ENCODE measurements at regions not wholly inside any gene's neighbourhood (a gene's known extent, or its start where the extent isn't known, plus 50 kb on each side); places are given as distances from the start of the nearest gene placed in this dataset.

DNA sequence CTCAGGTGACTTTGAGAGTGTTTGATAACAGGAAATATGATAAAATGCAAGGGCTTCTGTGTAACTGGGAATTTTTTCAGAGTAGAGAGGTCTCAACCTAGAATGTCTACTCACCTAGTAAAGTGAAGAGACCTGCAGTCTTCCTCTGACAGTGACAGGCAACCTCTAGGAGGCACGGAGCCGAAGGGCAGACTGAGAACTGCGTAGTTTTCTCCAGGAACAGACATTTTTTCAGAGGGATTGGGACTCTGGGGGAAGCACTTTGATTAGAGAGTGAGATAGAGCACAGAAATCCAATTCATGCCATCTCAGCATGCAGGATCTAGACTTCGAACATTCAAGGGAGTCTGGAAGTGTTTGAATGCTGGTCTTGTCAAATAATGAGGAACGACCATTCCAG, 213.3 kb downstream of the AKAP7 start:
- TF ChIP-seq, protein P1, sequence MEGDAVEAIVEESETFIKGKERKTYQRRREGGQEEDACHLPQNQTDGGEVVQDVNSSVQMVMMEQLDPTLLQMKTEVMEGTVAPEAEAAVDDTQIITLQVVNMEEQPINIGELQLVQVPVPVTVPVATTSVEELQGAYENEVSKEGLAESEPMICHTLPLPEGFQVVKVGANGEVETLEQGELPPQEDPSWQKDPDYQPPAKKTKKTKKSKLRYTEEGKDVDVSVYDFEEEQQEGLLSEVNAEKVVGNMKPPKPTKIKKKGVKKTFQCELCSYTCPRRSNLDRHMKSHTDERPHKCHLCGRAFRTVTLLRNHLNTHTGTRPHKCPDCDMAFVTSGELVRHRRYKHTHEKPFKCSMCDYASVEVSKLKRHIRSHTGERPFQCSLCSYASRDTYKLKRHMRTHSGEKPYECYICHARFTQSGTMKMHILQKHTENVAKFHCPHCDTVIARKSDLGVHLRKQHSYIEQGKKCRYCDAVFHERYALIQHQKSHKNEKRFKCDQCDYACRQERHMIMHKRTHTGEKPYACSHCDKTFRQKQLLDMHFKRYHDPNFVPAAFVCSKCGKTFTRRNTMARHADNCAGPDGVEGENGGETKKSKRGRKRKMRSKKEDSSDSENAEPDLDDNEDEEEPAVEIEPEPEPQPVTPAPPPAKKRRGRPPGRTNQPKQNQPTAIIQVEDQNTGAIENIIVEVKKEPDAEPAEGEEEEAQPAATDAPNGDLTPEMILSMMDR (IDR thresholded peaks at IDR 0.05; ENCODE audit: low read length) = no peak
- TF ChIP-seq EZH2 (IDR thresholded peaks at IDR 0.05; ENCODE audit: borderline replicate concordance, low read length) = no peak

All from OCI-LY1 (cell line).